Neural crest cell (in vitro differentiated cells): ENCODE measurements at regions not wholly inside any gene's neighbourhood (a gene's known extent, or its start where the extent isn't known, plus 50 kb on each side); places are given as distances from the start of the nearest gene placed in this dataset.
"Not testable (repeated sequence)": the region's sequence is repeated elsewhere in the genome, so short reads cannot be mapped to it uniquely, and the experiment has no call there.

Experiments used
- DNase-seq: peaks from one replicate; pipeline ENCODE4 v3.0.0; 2021; ENCODE audit warnings: low read depth, mixed read lengths, low spot score
- H3K27ac Mint-ChIP-seq: one replicate; pipeline ENCODE4 v1.8.0; 2021; ENCODE audit warnings: mild to moderate bottlenecking, mixed read lengths; ENCODE audit not compliant: unreplicated experiment
- H3K27me3 Mint-ChIP-seq: 2 replicates; pipeline ENCODE4 v1.8.0; 2021; ENCODE audit warnings: low read depth, mild to moderate bottlenecking, mixed read lengths
- H3K36me3 Mint-ChIP-seq: 2 replicates; pipeline ENCODE4 v1.8.0; 2021; ENCODE audit warnings: low read depth, mild to moderate bottlenecking, mixed read lengths
- H3K4me1 Mint-ChIP-seq: 2 replicates; pipeline ENCODE4 v1.8.0; 2021; ENCODE audit warnings: mixed read lengths
- H3K4me3 Mint-ChIP-seq: one replicate; pipeline ENCODE4 v1.8.0; 2021; ENCODE audit warnings: mild to moderate bottlenecking, mixed read lengths
- H3K9me3 Mint-ChIP-seq: 2 replicates; pipeline ENCODE4 v1.8.0; 2021; ENCODE audit warnings: mixed read lengths
- CTCF ChIP-seq: fragments of 200-600 bp; sonication (generic); conservative IDR thresholded peaks from 2 replicates; pipeline ENCODE4 v1.5.0; 2021; ENCODE audit warnings: antibody characterized with exemption, mild to moderate bottlenecking

GRCh38 chr3:118530350-118530922, 504.2 kb downstream of the IGSF11 start:
- Mint-ChIP-seq H3K27ac (no peak overlapping the region), H3K36me3 (no peaks in the 10 kb centered on the region), H3K27me3 (no peaks in the 10 kb centered on the region), H3K4me1 (peaks cover 25% of the 10 kb centered on the region), H3K9me3 (peaks cover 2% of the 10 kb centered on the region), H3K4me3 (no peak overlapping the region)
- no peak for TF ChIP-seq CTCF
- no peak for DNase-seq

DNA sequence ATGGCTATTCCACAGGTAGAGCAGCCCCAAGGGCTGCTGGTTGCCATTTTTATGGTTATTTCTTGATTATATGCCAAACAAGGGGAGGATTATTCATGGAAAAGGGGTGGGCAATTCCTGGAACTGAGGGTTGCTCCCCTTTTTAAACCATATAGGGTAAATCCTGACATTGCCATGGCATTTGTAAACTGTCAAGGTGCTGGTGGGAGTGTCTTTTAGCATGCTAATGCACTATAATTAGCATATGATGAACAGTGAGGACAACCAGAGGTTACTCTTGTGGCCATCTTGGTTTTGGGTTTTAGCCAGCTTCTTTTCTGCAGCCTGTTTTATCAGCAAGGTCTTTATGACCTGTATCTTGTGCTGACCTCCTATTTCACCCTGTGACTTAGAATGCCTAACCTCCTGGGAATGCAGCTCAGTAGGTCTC, 503.7 kb downstream of the IGSF11 start:
- not testable (repeated sequence) for DNase-seq

DNA sequence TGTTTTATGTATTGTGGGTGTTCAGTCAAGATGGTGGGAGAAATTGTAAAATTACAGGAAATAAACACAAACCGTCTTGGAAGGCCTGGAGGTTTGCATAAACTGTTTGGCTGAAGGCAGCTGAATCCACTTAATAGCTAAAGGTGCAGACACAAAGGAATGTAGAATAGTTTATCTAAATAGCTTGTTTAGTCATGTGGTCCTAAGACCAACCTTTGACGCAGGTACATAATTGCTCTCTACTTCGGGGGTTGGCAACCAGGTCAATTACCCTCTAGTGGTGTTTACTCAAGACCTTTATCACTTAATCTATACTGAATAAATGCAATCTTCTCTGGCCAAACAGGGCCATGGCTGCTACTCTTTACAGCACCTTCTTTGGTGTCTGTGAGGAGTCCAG, 502.8 kb downstream of the IGSF11 start:
- H3K4me1 Mint-ChIP-seq = peaks cover 14% of the 10 kb centered on the region
- peaks cover 2% of the 10 kb centered on the region for H3K9me3 Mint-ChIP-seq
- H3K36me3 Mint-ChIP-seq = no peaks in the 10 kb centered on the region
- no peak overlapping the region for H3K27ac Mint-ChIP-seq
- DNase-seq = no peak
- H3K27me3 Mint-ChIP-seq = no peaks in the 10 kb centered on the region
- no peak for TF ChIP-seq CTCF
- no peak overlapping the region for H3K4me3 Mint-ChIP-seq

More for the DNA sequence above, 503.7 kb downstream of the IGSF11 start:
- H3K9me3 Mint-ChIP-seq, H3K27ac Mint-ChIP-seq, H3K36me3 Mint-ChIP-seq, H3K4me3 Mint-ChIP-seq, H3K27me3 Mint-ChIP-seq: not testable (repeated sequence)
- H3K4me1 Mint-ChIP-seq = peaks cover 23% of the 10 kb centered on the region

GRCh38 chr3:118533676-118534075, 501.0 kb downstream of the IGSF11 start:
- H3K27me3 Mint-ChIP-seq = no peaks in the 10 kb centered on the region
- no peak overlapping the region for H3K27ac Mint-ChIP-seq
- no peak for DNase-seq
- H3K4me1 Mint-ChIP-seq = no peaks in the 10 kb centered on the region
- H3K9me3 Mint-ChIP-seq = peaks cover 2% of the 10 kb centered on the region
- H3K4me3 Mint-ChIP-seq = no peak overlapping the region
- no peak for TF ChIP-seq CTCF
- no peaks in the 10 kb centered on the region for H3K36me3 Mint-ChIP-seq

- no peak overlapping the region for H3K4me3 Mint-ChIP-seq
- no peaks in the 10 kb centered on the region for H3K27me3 Mint-ChIP-seq
- no peaks in the 10 kb centered on the region for H3K4me1 Mint-ChIP-seq
- no peak for TF ChIP-seq CTCF
- H3K36me3 Mint-ChIP-seq = no peaks in the 10 kb centered on the region
- no peak overlapping the region for H3K27ac Mint-ChIP-seq
- DNase-seq = no peak
- H3K9me3 Mint-ChIP-seq = no peaks in the 10 kb centered on the region
Measured at GRCh38 chr3:118534519-118534918, 500.1 kb downstream of the IGSF11 start.

GRCh38 chr3:118536764-118537163, 497.9 kb downstream of the IGSF11 start:
- no peaks in the 10 kb centered on the region for H3K36me3 Mint-ChIP-seq

More at GRCh38 chr3:118536764-118537163, 497.9 kb downstream of the IGSF11 start:
- H3K27me3 Mint-ChIP-seq = no peaks in the 10 kb centered on the region
- TF ChIP-seq CTCF = no peak
- no peak for DNase-seq
- H3K9me3 Mint-ChIP-seq = no peaks in the 10 kb centered on the region
- H3K4me3 Mint-ChIP-seq = no peak overlapping the region
- H3K4me1 Mint-ChIP-seq = no peaks in the 10 kb centered on the region
- no peak overlapping the region for H3K27ac Mint-ChIP-seq
